ENCODE measurements at regions not wholly inside any gene's neighbourhood (a gene's known extent, or its start where the extent isn't known, plus 50 kb on each side); places are given as distances from the start of the nearest gene placed in this dataset.

GRCh38 chr2:226558418-226558817, 241.2 kb downstream of the IRS1 start:
- Histone ChIP-seq H3K27ac (ENCODE audit: low read depth in 1 of 2, low read length in 2 of 2) (no peak overlapping the region), H3K36me3 (ENCODE audit: control insufficient read depth in 4 of 4, insufficient read depth in 3 of 4, low read depth in 1 of 4, low read length in 3 of 4) (no peaks in the 10 kb centered on the region), H3K9ac (ENCODE audit: low read depth in 1 of 2, low read length in 2 of 2) (no peak overlapping the region), H3K27me3 (ENCODE audit: control insufficient read depth in 4 of 4, insufficient read depth in 4 of 4, low read length in 3 of 4) (no peaks in the 10 kb centered on the region), H3K4me1 (ENCODE audit: control insufficient read depth in 4 of 4, insufficient read depth in 4 of 4, low read length in 3 of 4) (no peaks in the 10 kb centered on the region), H3K4me3 (ENCODE audit: low read depth in 1 of 3, low read length in 3 of 3) (no peak overlapping the region), H3K9me3 (ENCODE audit: control insufficient read depth in 4 of 4, low read length in 3 of 4) (no peaks in the 10 kb centered on the region)
- DNase-seq (ENCODE audit: low spot score) = no peak
- WGBS = 86% methylated on average over 5 of the region's 5 CpGs
- TF ChIP-seq REST (IDR thresholded peaks at IDR 0.05) (no peak), FOXA1 (IDR thresholded peaks at IDR 0.05) (no peak), NR2F2 (IDR thresholded peaks at IDR 0.05) (no peak), EGR1 (IDR thresholded peaks at IDR 0.05; ENCODE audit: low read depth in 2 of 2) (no peak), FOXA2 (IDR thresholded peaks at IDR 0.05) (no peak), ATF3 (IDR thresholded peaks at IDR 0.05) (no peak), RAD21 (IDR thresholded peaks at IDR 0.05) (no peak), ZBTB33 (IDR thresholded peaks at IDR 0.05) (no peak), RXRA (IDR thresholded peaks at IDR 0.05) (no peak), MAX (IDR thresholded peaks at IDR 0.05) (no peak), GABPA (IDR thresholded peaks at IDR 0.05 in 1 of 2, conservative IDR thresholded peaks at IDR 0.05 in 1 of 2) (no peak), SP1 (IDR thresholded peaks at IDR 0.05) (no peak), HNF4G (IDR thresholded peaks at IDR 0.05) (no peak), JUND (IDR thresholded peaks at IDR 0.05) (no peak), CTCF (IDR thresholded peaks at IDR 0.05; ENCODE audit: low read depth, low read length, missing input control) (no peak), YY1 (IDR thresholded peaks at IDR 0.05) (no peak), HNF4A (conservative IDR thresholded peaks at IDR 0.05) (no peak), TAF1 (conservative IDR thresholded peaks at IDR 0.05) (no peak)

Measured in liver (tissue), 8 donors.